ENCODE measurements at regions not wholly inside any gene's neighbourhood (a gene's known extent, or its start where the extent isn't known, plus 50 kb on each side); places are given as distances from the start of the nearest gene placed in this dataset.

GRCh38 chr6:80674669-80675068 is 568.2 kb downstream of the BCKDHB start:
- TF ChIP-seq, protein P1, sequence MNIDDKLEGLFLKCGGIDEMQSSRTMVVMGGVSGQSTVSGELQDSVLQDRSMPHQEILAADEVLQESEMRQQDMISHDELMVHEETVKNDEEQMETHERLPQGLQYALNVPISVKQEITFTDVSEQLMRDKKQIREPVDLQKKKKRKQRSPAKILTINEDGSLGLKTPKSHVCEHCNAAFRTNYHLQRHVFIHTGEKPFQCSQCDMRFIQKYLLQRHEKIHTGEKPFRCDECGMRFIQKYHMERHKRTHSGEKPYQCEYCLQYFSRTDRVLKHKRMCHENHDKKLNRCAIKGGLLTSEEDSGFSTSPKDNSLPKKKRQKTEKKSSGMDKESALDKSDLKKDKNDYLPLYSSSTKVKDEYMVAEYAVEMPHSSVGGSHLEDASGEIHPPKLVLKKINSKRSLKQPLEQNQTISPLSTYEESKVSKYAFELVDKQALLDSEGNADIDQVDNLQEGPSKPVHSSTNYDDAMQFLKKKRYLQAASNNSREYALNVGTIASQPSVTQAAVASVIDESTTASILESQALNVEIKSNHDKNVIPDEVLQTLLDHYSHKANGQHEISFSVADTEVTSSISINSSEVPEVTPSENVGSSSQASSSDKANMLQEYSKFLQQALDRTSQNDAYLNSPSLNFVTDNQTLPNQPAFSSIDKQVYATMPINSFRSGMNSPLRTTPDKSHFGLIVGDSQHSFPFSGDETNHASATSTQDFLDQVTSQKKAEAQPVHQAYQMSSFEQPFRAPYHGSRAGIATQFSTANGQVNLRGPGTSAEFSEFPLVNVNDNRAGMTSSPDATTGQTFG (tag by site-specific recombination; IDR thresholded peaks at IDR 0.05; ENCODE audit: borderline replicate concordance) = no peak
- no peak for TF ChIP-seq ZNF274 (IDR thresholded peaks at IDR 0.05; ENCODE audit: low read length)
- no peak for TF ChIP-seq ZNF274 (tag by site-specific recombination; IDR thresholded peaks at IDR 0.05; ENCODE audit: borderline replicate concordance)
- TF ChIP-seq OSR2 (tag by site-specific recombination; IDR thresholded peaks at IDR 0.05) = no peak
- TF ChIP-seq ZNF449 (tag by site-specific recombination; IDR thresholded peaks at IDR 0.05) = no peak
- TF ChIP-seq, protein P2, sequence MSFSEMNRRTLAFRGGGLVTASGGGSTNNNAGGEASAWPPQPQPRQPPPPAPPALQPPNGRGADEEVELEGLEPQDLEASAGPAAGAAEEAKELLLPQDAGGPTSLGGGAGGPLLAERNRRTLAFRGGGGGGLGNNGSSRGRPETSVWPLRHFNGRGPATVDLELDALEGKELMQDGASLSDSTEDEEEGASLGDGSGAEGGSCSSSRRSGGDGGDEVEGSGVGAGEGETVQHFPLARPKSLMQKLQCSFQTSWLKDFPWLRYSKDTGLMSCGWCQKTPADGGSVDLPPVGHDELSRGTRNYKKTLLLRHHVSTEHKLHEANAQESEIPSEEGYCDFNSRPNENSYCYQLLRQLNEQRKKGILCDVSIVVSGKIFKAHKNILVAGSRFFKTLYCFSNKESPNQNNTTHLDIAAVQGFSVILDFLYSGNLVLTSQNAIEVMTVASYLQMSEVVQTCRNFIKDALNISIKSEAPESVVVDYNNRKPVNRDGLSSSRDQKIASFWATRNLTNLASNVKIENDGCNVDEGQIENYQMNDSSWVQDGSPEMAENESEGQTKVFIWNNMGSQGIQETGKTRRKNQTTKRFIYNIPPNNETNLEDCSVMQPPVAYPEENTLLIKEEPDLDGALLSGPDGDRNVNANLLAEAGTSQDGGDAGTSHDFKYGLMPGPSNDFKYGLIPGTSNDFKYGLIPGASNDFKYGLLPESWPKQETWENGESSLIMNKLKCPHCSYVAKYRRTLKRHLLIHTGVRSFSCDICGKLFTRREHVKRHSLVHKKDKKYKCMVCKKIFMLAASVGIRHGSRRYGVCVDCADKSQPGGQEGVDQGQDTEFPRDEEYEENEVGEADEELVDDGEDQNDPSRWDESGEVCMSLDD (tag by site-specific recombination; IDR thresholded peaks at IDR 0.05) = no peak
- TF ChIP-seq, protein P3, sequence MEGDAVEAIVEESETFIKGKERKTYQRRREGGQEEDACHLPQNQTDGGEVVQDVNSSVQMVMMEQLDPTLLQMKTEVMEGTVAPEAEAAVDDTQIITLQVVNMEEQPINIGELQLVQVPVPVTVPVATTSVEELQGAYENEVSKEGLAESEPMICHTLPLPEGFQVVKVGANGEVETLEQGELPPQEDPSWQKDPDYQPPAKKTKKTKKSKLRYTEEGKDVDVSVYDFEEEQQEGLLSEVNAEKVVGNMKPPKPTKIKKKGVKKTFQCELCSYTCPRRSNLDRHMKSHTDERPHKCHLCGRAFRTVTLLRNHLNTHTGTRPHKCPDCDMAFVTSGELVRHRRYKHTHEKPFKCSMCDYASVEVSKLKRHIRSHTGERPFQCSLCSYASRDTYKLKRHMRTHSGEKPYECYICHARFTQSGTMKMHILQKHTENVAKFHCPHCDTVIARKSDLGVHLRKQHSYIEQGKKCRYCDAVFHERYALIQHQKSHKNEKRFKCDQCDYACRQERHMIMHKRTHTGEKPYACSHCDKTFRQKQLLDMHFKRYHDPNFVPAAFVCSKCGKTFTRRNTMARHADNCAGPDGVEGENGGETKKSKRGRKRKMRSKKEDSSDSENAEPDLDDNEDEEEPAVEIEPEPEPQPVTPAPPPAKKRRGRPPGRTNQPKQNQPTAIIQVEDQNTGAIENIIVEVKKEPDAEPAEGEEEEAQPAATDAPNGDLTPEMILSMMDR (tag by site-specific recombination; IDR thresholded peaks at IDR 0.05) = no peak
- TF ChIP-seq MZF1 (tag by site-specific recombination; IDR thresholded peaks at IDR 0.05; ENCODE audit: borderline replicate concordance) = no peak
- TF ChIP-seq SCRT2 (tag by site-specific recombination; IDR thresholded peaks at IDR 0.05) = no peak
- TF ChIP-seq PATZ1 (tag by site-specific recombination; IDR thresholded peaks at IDR 0.05) = no peak
- TF ChIP-seq PRDM4 (tag by site-specific recombination; IDR thresholded peaks at IDR 0.05) = no peak
- TF ChIP-seq HOXA7 (CRISPR knock-in tag; IDR thresholded peaks at IDR 0.05; ENCODE audit: borderline replicate concordance) = no peak
- no peak for TF ChIP-seq ZNF654 (tag by site-specific recombination; IDR thresholded peaks at IDR 0.05; ENCODE audit: low read depth)
